ENCODE measurements at regions not wholly inside any gene's neighbourhood (a gene's known extent, or its start where the extent isn't known, plus 50 kb on each side); places are given as distances from the start of the nearest gene placed in this dataset.

GRCh38 chr10:44435196-44435595, 50.3 kb upstream of the CXCL12 start:
- Histone ChIP-seq H3K4me1 (ENCODE audit: control insufficient read depth in 2 of 2, insufficient read depth in 2 of 2, low read length in 2 of 2) (no peaks in the 10 kb centered on the region), H3K4me3 (ENCODE audit: low read length in 2 of 2) (no peak overlapping the region), H3K27me3 (ENCODE audit: control insufficient read depth in 2 of 2, insufficient read depth in 1 of 2, low read length in 1 of 2) (no peaks in the 10 kb centered on the region), H3K27ac (ENCODE audit: low read depth in 1 of 2, low read length in 1 of 2) (no peak overlapping the region), H3K36me3 (ENCODE audit: control insufficient read depth in 2 of 2, insufficient read depth in 2 of 2, low read length in 1 of 2) (no peaks in the 10 kb centered on the region), H3K9me3 (ENCODE audit: control insufficient read depth in 2 of 2, insufficient read depth in 1 of 2, low read length in 1 of 2) (peaks cover 0 to 2% of the 10 kb centered on the region in 2 donors)
- DNase-seq (ENCODE audit: low read depth in 6 of 9, low spot score in 9 of 9) = no peak
- WGBS = 89% methylated on average over 7 of the region's 7 CpGs

- H3K27me3 ChIP-seq (ENCODE audit: control insufficient read depth in 2 of 2, insufficient read depth in 1 of 2, low read length in 1 of 2) = no peaks in the 10 kb centered on the region
- no peak overlapping the region for H3K4me3 ChIP-seq (ENCODE audit: low read length in 2 of 2)
- DNase-seq (ENCODE audit: low read depth in 6 of 9, low spot score in 9 of 9) = no peak
- H3K36me3 ChIP-seq (ENCODE audit: control insufficient read depth in 2 of 2, insufficient read depth in 2 of 2, low read length in 1 of 2) = no peaks in the 10 kb centered on the region
- H3K27ac ChIP-seq (ENCODE audit: low read depth in 1 of 2, low read length in 1 of 2) = no peak overlapping the region
- WGBS = 66% methylated on average over 1 of the region's 1 CpG
- H3K9me3 ChIP-seq (ENCODE audit: control insufficient read depth in 2 of 2, insufficient read depth in 1 of 2, low read length in 1 of 2) = peaks cover 0 to 2% of the 10 kb centered on the region in 2 donors
- no peaks in the 10 kb centered on the region for H3K4me1 ChIP-seq (ENCODE audit: control insufficient read depth in 2 of 2, insufficient read depth in 2 of 2, low read length in 2 of 2)
These were observed 51.3 kb upstream of the CXCL12 start for GRCh38 chr10:44436240-44436639.

- H3K4me3 ChIP-seq (ENCODE audit: low read length in 2 of 2) = no peak overlapping the region
- DNase-seq (ENCODE audit: low read depth in 6 of 9, low spot score in 9 of 9) = no peak
- H3K9me3 ChIP-seq (ENCODE audit: control insufficient read depth in 2 of 2, insufficient read depth in 1 of 2, low read length in 1 of 2) = peaks cover 0 to 2% of the 10 kb centered on the region in 2 donors
- H3K27me3 ChIP-seq (ENCODE audit: control insufficient read depth in 2 of 2, insufficient read depth in 1 of 2, low read length in 1 of 2) = no peaks in the 10 kb centered on the region
- 95% methylated on average over 4 of the region's 4 CpGs for WGBS
- H3K4me1 ChIP-seq (ENCODE audit: control insufficient read depth in 2 of 2, insufficient read depth in 2 of 2, low read length in 2 of 2) = no peaks in the 10 kb centered on the region
- H3K36me3 ChIP-seq (ENCODE audit: control insufficient read depth in 2 of 2, insufficient read depth in 2 of 2, low read length in 1 of 2) = no peaks in the 10 kb centered on the region
- H3K27ac ChIP-seq (ENCODE audit: low read depth in 1 of 2, low read length in 1 of 2) = peak overlapping the region in 1 of 2 donors; percentile 32
These were observed 53.1 kb upstream of the CXCL12 start for GRCh38 chr10:44437840-44438511.

- no peaks in the 10 kb centered on the region for H3K36me3 ChIP-seq (ENCODE audit: control insufficient read depth in 2 of 2, insufficient read depth in 2 of 2, low read length in 1 of 2)
- H3K4me1 ChIP-seq (ENCODE audit: control insufficient read depth in 2 of 2, insufficient read depth in 2 of 2, low read length in 2 of 2) = no peaks in the 10 kb centered on the region
- H3K27ac ChIP-seq (ENCODE audit: low read depth in 1 of 2, low read length in 1 of 2) = no peak overlapping the region
- no peak for DNase-seq (ENCODE audit: low read depth in 6 of 9, low spot score in 9 of 9)
- H3K27me3 ChIP-seq (ENCODE audit: control insufficient read depth in 2 of 2, insufficient read depth in 1 of 2, low read length in 1 of 2) = no peaks in the 10 kb centered on the region
- H3K9me3 ChIP-seq (ENCODE audit: control insufficient read depth in 2 of 2, insufficient read depth in 1 of 2, low read length in 1 of 2) = peaks cover 0 to 2% of the 10 kb centered on the region in 2 donors
- WGBS = 98% methylated on average over 8 of the region's 8 CpGs
- no peak overlapping the region for H3K4me3 ChIP-seq (ENCODE audit: low read length in 2 of 2)
These were observed 54.5 kb upstream of the CXCL12 start for GRCh38 chr10:44439239-44439957.

- H3K36me3 ChIP-seq (ENCODE audit: control insufficient read depth in 2 of 2, insufficient read depth in 2 of 2, low read length in 1 of 2) = no peaks in the 10 kb centered on the region
- no peak overlapping the region for H3K27ac ChIP-seq (ENCODE audit: low read depth in 1 of 2, low read length in 1 of 2)
- no peak overlapping the region for H3K4me3 ChIP-seq (ENCODE audit: low read length in 2 of 2)
- DNase-seq (ENCODE audit: low read depth in 6 of 9, low spot score in 9 of 9) = no peak
- no peaks in the 10 kb centered on the region for H3K27me3 ChIP-seq (ENCODE audit: control insufficient read depth in 2 of 2, insufficient read depth in 1 of 2, low read length in 1 of 2)
- H3K4me1 ChIP-seq (ENCODE audit: control insufficient read depth in 2 of 2, insufficient read depth in 2 of 2, low read length in 2 of 2) = no peaks in the 10 kb centered on the region
- H3K9me3 ChIP-seq (ENCODE audit: control insufficient read depth in 2 of 2, insufficient read depth in 1 of 2, low read length in 1 of 2) = peaks cover 0 to 2% of the 10 kb centered on the region in 2 donors
- 89% methylated on average over 5 of the region's 5 CpGs for WGBS
These were observed 55.0 kb upstream of the CXCL12 start for GRCh38 chr10:44439958-44440244.

GRCh38 chr10:44457259-44457658, 72.4 kb upstream of the CXCL12 start:
- no peak for DNase-seq (ENCODE audit: low read depth in 6 of 9, low spot score in 9 of 9)
- Histone ChIP-seq H3K4me3 (ENCODE audit: low read length in 2 of 2) (no peak overlapping the region), H3K27ac (ENCODE audit: low read depth in 1 of 2, low read length in 1 of 2) (no peak overlapping the region), H3K36me3 (ENCODE audit: control insufficient read depth in 2 of 2, insufficient read depth in 2 of 2, low read length in 1 of 2) (no peaks in the 10 kb centered on the region), H3K9me3 (ENCODE audit: control insufficient read depth in 2 of 2, insufficient read depth in 1 of 2, low read length in 1 of 2) (no peaks in the 10 kb centered on the region), H3K27me3 (ENCODE audit: control insufficient read depth in 2 of 2, insufficient read depth in 1 of 2, low read length in 1 of 2) (no peaks in the 10 kb centered on the region), H3K4me1 (ENCODE audit: control insufficient read depth in 2 of 2, insufficient read depth in 2 of 2, low read length in 2 of 2) (no peaks in the 10 kb centered on the region)
- 95% methylated on average over 2 of the region's 2 CpGs for WGBS

GRCh38 chr10:44458671-44459413, 73.9 kb upstream of the CXCL12 start:
- Histone ChIP-seq H3K9me3 (ENCODE audit: control insufficient read depth in 2 of 2, insufficient read depth in 1 of 2, low read length in 1 of 2) (no peaks in the 10 kb centered on the region), H3K27me3 (ENCODE audit: control insufficient read depth in 2 of 2, insufficient read depth in 1 of 2, low read length in 1 of 2) (no peaks in the 10 kb centered on the region), H3K36me3 (ENCODE audit: control insufficient read depth in 2 of 2, insufficient read depth in 2 of 2, low read length in 1 of 2) (no peaks in the 10 kb centered on the region), H3K27ac (ENCODE audit: low read depth in 1 of 2, low read length in 1 of 2) (no peak overlapping the region), H3K4me1 (ENCODE audit: control insufficient read depth in 2 of 2, insufficient read depth in 2 of 2, low read length in 2 of 2) (no peaks in the 10 kb centered on the region), H3K4me3 (ENCODE audit: low read length in 2 of 2) (no peak overlapping the region)
- 97% methylated on average over 7 of the region's 7 CpGs for WGBS
- DNase-seq (ENCODE audit: low read depth in 6 of 9, low spot score in 9 of 9) = no peak

GRCh38 chr10:44459671-44460070, 74.8 kb upstream of the CXCL12 start:
- Histone ChIP-seq H3K9me3 (ENCODE audit: control insufficient read depth in 2 of 2, insufficient read depth in 1 of 2, low read length in 1 of 2) (no peaks in the 10 kb centered on the region), H3K36me3 (ENCODE audit: control insufficient read depth in 2 of 2, insufficient read depth in 2 of 2, low read length in 1 of 2) (no peaks in the 10 kb centered on the region), H3K4me1 (ENCODE audit: control insufficient read depth in 2 of 2, insufficient read depth in 2 of 2, low read length in 2 of 2) (no peaks in the 10 kb centered on the region), H3K27ac (ENCODE audit: low read depth in 1 of 2, low read length in 1 of 2) (no peak overlapping the region), H3K27me3 (ENCODE audit: control insufficient read depth in 2 of 2, insufficient read depth in 1 of 2, low read length in 1 of 2) (no peaks in the 10 kb centered on the region), H3K4me3 (ENCODE audit: low read length in 2 of 2) (no peak overlapping the region)
- 77% methylated on average over 2 of the region's 2 CpGs for WGBS
- DNase-seq (ENCODE audit: low read depth in 6 of 9, low spot score in 9 of 9) = no peak

GRCh38 chr10:44460416-44460815, 75.5 kb upstream of the CXCL12 start:
- Histone ChIP-seq H3K27me3 (ENCODE audit: control insufficient read depth in 2 of 2, insufficient read depth in 1 of 2, low read length in 1 of 2) (peaks cover 0 to 1% of the 10 kb centered on the region in 2 donors), H3K4me3 (ENCODE audit: low read length in 2 of 2) (no peak overlapping the region), H3K9me3 (ENCODE audit: control insufficient read depth in 2 of 2, insufficient read depth in 1 of 2, low read length in 1 of 2) (no peaks in the 10 kb centered on the region), H3K36me3 (ENCODE audit: control insufficient read depth in 2 of 2, insufficient read depth in 2 of 2, low read length in 1 of 2) (no peaks in the 10 kb centered on the region), H3K4me1 (ENCODE audit: control insufficient read depth in 2 of 2, insufficient read depth in 2 of 2, low read length in 2 of 2) (no peaks in the 10 kb centered on the region), H3K27ac (ENCODE audit: low read depth in 1 of 2, low read length in 1 of 2) (no peak overlapping the region)
- 88% methylated on average over 1 of the region's 1 CpG for WGBS
- no peak for DNase-seq (ENCODE audit: low read depth in 6 of 9, low spot score in 9 of 9)

Measured in thymus (tissue), 11 donors.